ENCODE measurements at regions not wholly inside any gene's neighbourhood (a gene's known extent, or its start where the extent isn't known, plus 50 kb on each side); places are given as distances from the start of the nearest gene placed in this dataset.
A peak's percentile ranks its signal among the peaks of the same experiment; 100 is the strongest.

GRCh38 chr11:70500076-70500847 lies 101.9 kb downstream of the CTTN start:
- no peaks in the 10 kb centered on the region for H3K4me1 ChIP-seq (ENCODE audit: insufficient read depth)
- no peak overlapping the region for H3K27ac ChIP-seq
- no peaks in the 10 kb centered on the region for H3K27me3 ChIP-seq
- intact Hi-C loops (cut with DNase I), result no loop called here
- TF ChIP-seq, protein P1, sequence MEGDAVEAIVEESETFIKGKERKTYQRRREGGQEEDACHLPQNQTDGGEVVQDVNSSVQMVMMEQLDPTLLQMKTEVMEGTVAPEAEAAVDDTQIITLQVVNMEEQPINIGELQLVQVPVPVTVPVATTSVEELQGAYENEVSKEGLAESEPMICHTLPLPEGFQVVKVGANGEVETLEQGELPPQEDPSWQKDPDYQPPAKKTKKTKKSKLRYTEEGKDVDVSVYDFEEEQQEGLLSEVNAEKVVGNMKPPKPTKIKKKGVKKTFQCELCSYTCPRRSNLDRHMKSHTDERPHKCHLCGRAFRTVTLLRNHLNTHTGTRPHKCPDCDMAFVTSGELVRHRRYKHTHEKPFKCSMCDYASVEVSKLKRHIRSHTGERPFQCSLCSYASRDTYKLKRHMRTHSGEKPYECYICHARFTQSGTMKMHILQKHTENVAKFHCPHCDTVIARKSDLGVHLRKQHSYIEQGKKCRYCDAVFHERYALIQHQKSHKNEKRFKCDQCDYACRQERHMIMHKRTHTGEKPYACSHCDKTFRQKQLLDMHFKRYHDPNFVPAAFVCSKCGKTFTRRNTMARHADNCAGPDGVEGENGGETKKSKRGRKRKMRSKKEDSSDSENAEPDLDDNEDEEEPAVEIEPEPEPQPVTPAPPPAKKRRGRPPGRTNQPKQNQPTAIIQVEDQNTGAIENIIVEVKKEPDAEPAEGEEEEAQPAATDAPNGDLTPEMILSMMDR (IDR thresholded peaks at IDR 0.05), result no peak
- TF ChIP-seq EP300 (IDR thresholded peaks at IDR 0.05), result no peak
- no peak for TF ChIP-seq POLR2A (IDR thresholded peaks at IDR 0.05)
- H3K4me3 ChIP-seq, result no peak overlapping the region
- 88 to 92% (median 90%) methylated on average over 25 of the region's 25 CpGs for WGBS, 3 donors
- peak in 2 of 5 donors; percentile 5 to 19 for DNase-seq
- no peaks in the 10 kb centered on the region for H3K9me3 ChIP-seq
- H3K36me3 ChIP-seq, result no peaks in the 10 kb centered on the region

DNA sequence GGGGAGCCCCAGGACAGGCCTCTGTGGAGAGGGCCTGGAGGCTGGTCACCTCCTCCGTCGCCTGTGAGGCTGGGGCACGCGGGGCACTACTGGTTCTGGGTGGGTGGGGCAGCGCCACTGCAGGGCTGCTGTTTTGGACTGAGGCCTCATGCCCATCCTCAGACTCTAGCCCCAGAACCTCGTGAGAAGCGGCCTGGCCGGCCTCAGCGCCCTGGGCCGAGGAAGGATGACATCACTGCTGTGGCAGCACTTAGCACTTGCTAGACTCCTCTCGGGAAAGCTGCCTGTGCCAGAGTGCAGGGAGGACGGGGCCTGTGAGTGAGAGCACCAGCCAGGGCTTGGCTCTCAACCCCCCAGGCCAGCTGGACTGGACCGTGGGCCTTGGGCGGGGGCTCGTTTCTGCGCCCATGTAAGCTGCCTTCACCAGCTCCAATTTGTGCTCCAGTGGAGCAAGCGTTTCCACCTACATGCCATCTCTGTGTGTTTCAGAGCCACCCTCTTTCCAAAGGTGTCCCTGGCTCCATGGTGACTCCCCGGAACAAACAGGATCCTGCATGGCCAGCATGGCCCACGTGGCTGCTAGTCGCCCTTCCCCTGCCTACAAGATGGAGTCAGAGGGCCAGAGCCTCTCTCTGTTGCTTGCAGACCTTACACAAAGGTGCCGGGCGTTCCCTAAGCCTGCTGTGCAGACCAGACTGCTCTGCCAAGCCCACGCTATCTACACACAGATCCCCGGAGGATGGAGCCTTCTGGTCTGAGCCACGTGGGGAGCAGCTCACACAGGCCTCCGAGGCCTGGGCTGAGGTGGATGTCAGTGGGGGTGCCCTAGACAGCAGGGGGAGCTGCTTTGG lies 102.9 kb downstream of the CTTN start:
- no peak overlapping the region for H3K4me3 ChIP-seq
- no peaks in the 10 kb centered on the region for H3K9me3 ChIP-seq
- no peaks in the 10 kb centered on the region for H3K27me3 ChIP-seq
- WGBS, 3 donors, result 72 to 79% (median 77%) methylated on average over 24 to 26 of the region's 26 CpGs
- intact Hi-C loops (cut with DNase I), result no loop called here
- peak in 2 of 5 donors; percentile 6 to 11 for DNase-seq
- H3K36me3 ChIP-seq, result no peaks in the 10 kb centered on the region
- no peak overlapping the region for H3K27ac ChIP-seq
- no peaks in the 10 kb centered on the region for H3K4me1 ChIP-seq (ENCODE audit: insufficient read depth)
- TF ChIP-seq, protein P1 (IDR thresholded peaks at IDR 0.05), result no peak
- TF ChIP-seq POLR2A (IDR thresholded peaks at IDR 0.05), result no peak
- TF ChIP-seq EP300 (IDR thresholded peaks at IDR 0.05), result no peak

DNA sequence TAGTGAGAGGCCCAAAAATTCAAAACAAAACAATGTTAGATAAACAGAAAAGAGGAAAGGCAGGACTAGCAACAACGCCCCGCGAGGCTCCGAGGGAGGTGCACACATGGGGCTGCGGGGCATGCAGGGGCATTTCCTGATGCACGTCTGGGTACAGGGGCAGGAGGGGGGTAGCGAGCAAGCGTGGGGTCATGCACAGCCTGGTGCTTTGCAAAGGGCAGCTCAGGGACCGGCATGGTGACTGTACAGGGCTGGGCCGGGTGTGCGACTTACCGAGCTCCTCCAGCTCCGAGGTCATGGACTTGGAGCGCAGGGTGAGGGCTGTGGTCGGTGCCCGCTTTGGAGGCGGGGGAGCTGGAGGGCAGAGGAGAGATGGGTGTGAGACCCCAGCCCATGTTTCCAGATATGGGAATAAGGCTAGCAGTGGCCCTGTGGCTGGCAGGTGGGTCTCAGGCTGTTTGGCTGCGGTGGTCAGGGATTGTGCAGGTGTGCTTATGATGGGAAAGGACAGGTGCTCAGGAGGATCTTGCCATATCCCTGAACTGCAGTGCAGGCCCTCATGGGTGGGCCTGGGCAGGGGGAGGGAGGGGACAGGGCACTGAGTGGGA lies 103.7 kb downstream of the CTTN start:
- TF ChIP-seq POLR2A (IDR thresholded peaks at IDR 0.05), result no peak
- no peak for TF ChIP-seq EP300 (IDR thresholded peaks at IDR 0.05)
- TF ChIP-seq, protein P1 (IDR thresholded peaks at IDR 0.05), result no peak
- WGBS, 3 donors, result 70 to 83% (median 73%) methylated on average over 18 of the region's 18 CpGs
- Histone ChIP-seq H3K27me3 (no peaks in the 10 kb centered on the region), H3K27ac (no peak overlapping the region), H3K36me3 (no peaks in the 10 kb centered on the region), H3K9me3 (no peaks in the 10 kb centered on the region), H3K4me3 (no peak overlapping the region), H3K4me1 (ENCODE audit: insufficient read depth) (no peaks in the 10 kb centered on the region)
- intact Hi-C loops (cut with DNase I), result no loop called here
- peak in 1 of 5 donors; percentile 5 for DNase-seq

DNA sequence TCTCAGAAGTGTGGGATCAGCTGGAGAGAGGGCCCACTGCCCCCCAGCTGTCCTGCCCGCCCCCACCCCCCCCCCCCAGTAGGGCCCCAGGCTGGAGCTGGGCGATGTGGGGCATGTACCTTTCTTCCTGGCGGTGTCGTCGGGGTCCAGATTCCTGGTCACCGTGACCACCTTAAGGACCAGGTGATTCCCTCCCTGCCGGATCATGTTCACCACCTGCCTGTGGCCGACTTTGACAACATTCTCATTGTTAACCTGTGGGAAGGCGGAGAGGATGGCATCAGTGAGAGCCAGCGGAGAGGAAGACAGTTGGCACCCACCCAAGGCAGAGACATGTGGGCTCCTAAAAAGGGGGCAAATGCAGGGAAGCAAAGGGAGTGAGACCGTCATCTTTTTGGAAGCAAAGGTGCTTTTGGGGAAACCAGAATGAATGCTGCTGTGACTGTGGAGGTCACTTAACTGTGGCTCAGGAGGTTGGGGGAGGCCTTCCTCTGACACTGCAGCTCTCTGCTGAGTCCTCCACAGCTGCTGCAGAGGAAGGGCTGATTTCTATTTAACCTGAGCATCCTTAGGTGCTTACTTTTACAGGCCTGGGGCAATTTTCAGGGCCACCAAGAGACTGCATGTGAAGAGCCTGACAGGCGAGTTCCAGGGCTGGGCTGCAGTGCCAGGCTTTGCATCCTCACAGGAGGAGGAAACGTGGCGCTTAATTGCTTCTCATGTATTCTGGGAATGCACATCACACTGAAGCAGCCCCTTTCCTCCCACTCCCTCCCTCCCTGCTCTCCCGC lies 104.5 kb downstream of the CTTN start:
- Histone ChIP-seq H3K27ac (no peak overlapping the region), H3K9me3 (no peaks in the 10 kb centered on the region), H3K27me3 (no peaks in the 10 kb centered on the region), H3K4me3 (no peak overlapping the region), H3K4me1 (ENCODE audit: insufficient read depth) (no peaks in the 10 kb centered on the region), H3K36me3 (no peaks in the 10 kb centered on the region)
- WGBS, 3 donors, result 80 to 84% (median 81%) methylated on average over 14 to 15 of the region's 15 CpGs
- DNase-seq, result peak in 1 of 5 donors; percentile 4
- intact Hi-C loops (cut with DNase I), result no loop called here
- TF ChIP-seq, protein P1 (IDR thresholded peaks at IDR 0.05), result no peak
- TF ChIP-seq POLR2A (IDR thresholded peaks at IDR 0.05) (no peak), EP300 (IDR thresholded peaks at IDR 0.05) (no peak)

Measured in ovary (tissue), 7 donors.